Nephron (organoid): ENCODE measurements at regions not wholly inside any gene's neighbourhood (a gene's known extent, or its start where the extent isn't known, plus 50 kb on each side); places are given as distances from the start of the nearest gene placed in this dataset.

Experiments used
- H3K27ac Mint-ChIP-seq, 3 experiments: 2 replicates each; pipeline ENCODE4 v1.8.0; 2020; ENCODE audit warnings: mixed read lengths in 3 of 3, mild to moderate bottlenecking in 2 of 3, moderate library complexity in 1 of 3
- H3K27me3 Mint-ChIP-seq: 2 replicates; pipeline ENCODE4 v1.8.0; 2021; ENCODE audit warnings: low read depth, mild to moderate bottlenecking, moderate library complexity, mixed read lengths
- H3K36me3 Mint-ChIP-seq: 2 replicates; pipeline ENCODE4 v1.8.0; 2020; ENCODE audit warnings: low read depth, mixed read lengths
- H3K4me1 Mint-ChIP-seq: 2 replicates; pipeline ENCODE4 v1.8.0; 2020; ENCODE audit warnings: mixed read lengths
- H3K4me3 Mint-ChIP-seq, 3 experiments: 2 replicates each; pipeline ENCODE4 v1.8.0; 2020; ENCODE audit warnings: mild to moderate bottlenecking in 3 of 3, mixed read lengths in 3 of 3, moderate library complexity in 2 of 3
- H3K9me3 Mint-ChIP-seq: 2 replicates; pipeline ENCODE4 v1.8.0; 2020; ENCODE audit warnings: mixed read lengths
- TF ChIP-seq, protein P1 (sequence below), 3 experiments: fragments of 200-600 bp; sonication (generic); IDR thresholded peaks; one replicate each; pipeline ENCODE4 v1.5.0; 2021; ENCODE audit warnings: antibody characterized with exemption in 3 of 3; ENCODE audit not compliant: unreplicated experiment in 3 of 3

DNA sequence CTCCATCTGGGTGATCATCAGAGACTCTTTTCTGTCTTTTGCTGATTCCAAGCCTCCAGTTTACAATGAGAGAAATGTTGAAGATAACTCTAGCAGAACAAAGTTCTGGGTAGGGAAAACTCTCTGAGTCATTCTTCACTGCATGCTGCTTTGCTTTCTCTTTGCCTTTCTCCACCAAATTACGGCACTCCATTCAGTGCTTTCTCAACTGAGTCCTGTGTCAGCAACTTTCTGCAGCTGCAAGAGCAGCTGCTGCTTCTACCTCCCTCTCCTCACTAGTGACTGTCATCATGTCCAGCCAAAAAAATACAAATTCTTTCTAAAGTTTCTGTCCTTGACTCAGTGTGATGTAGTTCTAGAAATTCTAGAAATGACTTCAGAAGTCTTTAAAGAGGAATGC is 953.8 kb downstream of the IGSF11 start:
- Mint-ChIP-seq H3K36me3 (no peaks in the 10 kb centered on the region), H3K27me3 (no peaks in the 10 kb centered on the region), H3K27ac (no peak overlapping the region), H3K9me3 (no peaks in the 10 kb centered on the region), H3K4me1 (no peaks in the 10 kb centered on the region), H3K4me3 (no peak overlapping the region)
- TF ChIP-seq, protein P1, sequence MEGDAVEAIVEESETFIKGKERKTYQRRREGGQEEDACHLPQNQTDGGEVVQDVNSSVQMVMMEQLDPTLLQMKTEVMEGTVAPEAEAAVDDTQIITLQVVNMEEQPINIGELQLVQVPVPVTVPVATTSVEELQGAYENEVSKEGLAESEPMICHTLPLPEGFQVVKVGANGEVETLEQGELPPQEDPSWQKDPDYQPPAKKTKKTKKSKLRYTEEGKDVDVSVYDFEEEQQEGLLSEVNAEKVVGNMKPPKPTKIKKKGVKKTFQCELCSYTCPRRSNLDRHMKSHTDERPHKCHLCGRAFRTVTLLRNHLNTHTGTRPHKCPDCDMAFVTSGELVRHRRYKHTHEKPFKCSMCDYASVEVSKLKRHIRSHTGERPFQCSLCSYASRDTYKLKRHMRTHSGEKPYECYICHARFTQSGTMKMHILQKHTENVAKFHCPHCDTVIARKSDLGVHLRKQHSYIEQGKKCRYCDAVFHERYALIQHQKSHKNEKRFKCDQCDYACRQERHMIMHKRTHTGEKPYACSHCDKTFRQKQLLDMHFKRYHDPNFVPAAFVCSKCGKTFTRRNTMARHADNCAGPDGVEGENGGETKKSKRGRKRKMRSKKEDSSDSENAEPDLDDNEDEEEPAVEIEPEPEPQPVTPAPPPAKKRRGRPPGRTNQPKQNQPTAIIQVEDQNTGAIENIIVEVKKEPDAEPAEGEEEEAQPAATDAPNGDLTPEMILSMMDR (IDR thresholded peaks at IDR 0.05; ENCODE audit: unreplicated experiment in 3 of 3): no peak

DNA sequence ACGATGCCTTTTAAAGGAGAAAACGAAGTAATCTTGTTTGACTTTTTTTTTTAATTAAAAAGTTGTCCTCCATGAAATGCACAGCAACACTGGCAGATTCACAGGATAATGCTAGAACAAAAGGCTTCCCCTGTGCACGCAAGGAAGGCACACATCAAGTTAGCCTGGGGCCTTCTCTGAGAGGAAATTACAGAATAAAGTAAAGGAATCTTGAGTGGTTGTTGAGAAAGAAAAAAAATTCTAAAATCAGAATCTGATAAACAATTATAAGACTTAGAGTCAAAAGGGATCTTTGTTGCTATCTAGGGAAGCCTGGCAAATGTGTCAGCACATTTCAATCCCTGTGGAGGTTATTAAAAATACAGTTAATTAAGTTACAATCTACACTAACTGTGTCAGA is 946.0 kb downstream of the IGSF11 start:
- Mint-ChIP-seq H3K27ac (no peak overlapping the region), H3K27me3 (no peaks in the 10 kb centered on the region), H3K4me3 (no peak overlapping the region), H3K36me3 (peaks cover 5% of the 10 kb centered on the region), H3K9me3 (peaks cover 14% of the 10 kb centered on the region), H3K4me1 (no peaks in the 10 kb centered on the region)
- TF ChIP-seq, protein P1 (IDR thresholded peaks at IDR 0.05; ENCODE audit: unreplicated experiment in 3 of 3): no peak

DNA sequence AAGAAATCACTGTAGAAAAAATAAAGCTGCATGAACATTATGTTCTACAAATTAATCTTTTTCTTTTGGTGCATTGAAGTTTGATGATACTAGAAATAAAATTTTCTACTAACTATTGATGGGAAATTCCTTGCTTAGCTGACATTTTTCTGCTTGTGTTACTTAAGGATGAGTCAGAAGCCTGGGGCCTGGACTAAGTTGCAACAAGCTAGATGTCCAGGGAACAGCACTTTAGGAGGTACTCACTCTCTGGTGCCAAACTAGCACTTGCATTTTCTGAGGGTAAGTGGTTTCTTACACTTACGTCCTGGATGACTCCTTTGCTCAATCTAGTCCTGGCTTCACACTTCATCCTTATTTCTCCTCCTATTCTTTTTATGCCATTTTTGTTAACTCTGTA is 945.1 kb downstream of the IGSF11 start:
- H3K36me3 Mint-ChIP-seq: peaks cover 5% of the 10 kb centered on the region
- H3K4me1 Mint-ChIP-seq: no peaks in the 10 kb centered on the region

DNA sequence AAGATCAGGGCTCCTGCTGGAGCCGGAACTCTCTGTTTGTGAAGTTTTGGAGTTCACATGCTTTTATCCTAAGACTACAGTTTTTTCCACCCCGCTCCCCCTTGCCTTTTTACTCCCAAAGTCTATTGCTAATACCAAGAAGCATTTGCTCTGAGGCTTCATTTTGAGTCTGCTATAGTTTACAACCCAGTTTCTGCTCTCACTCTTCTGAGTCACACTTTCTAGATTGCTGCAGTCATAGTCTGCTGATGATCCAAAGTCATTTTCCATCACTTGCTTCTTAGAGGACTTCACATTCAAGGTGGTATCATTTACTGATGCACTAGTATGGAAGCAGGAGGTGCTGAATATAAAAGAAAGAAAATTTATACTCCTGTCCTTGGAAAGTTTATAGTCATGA is 937.4 kb downstream of the IGSF11 start:
- TF ChIP-seq, protein P1 (IDR thresholded peaks at IDR 0.05; ENCODE audit: unreplicated experiment in 3 of 3): no peak
- Mint-ChIP-seq H3K27ac (no peak overlapping the region), H3K4me1 (no peaks in the 10 kb centered on the region), H3K27me3 (no peaks in the 10 kb centered on the region), H3K36me3 (peaks cover 4% of the 10 kb centered on the region), H3K4me3 (no peak overlapping the region), H3K9me3 (peaks cover 17% of the 10 kb centered on the region)

More for the DNA sequence above, 945.1 kb downstream of the IGSF11 start:
- no peak overlapping the region for H3K4me3 Mint-ChIP-seq
- H3K9me3 Mint-ChIP-seq: peaks cover 20% of the 10 kb centered on the region
- H3K27ac Mint-ChIP-seq: no peak overlapping the region
- TF ChIP-seq, protein P1 (IDR thresholded peaks at IDR 0.05; ENCODE audit: unreplicated experiment in 3 of 3): no peak
- H3K27me3 Mint-ChIP-seq: no peaks in the 10 kb centered on the region

DNA sequence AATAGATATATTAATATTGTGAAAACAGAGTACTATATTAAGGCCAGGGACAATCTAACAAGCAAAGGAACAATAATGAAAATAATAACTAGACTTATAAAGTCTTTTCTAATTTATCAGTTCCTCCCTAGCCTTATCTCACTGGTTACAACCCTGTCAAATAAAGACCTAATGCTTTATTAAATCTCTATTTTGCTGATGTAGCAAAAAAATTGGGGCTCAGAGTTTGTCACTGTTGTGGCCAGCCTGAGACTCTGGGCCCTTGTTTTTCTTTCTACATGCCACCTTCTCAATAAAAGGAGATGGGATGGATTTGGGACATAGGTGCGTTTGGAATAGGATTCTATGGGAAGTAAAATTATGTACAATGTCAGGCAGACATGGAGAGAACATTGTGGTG is 937.0 kb downstream of the IGSF11 start:
- no peak overlapping the region for H3K27ac Mint-ChIP-seq
- no peaks in the 10 kb centered on the region for H3K27me3 Mint-ChIP-seq
- H3K4me3 Mint-ChIP-seq: no peak overlapping the region
- peaks cover 13% of the 10 kb centered on the region for H3K9me3 Mint-ChIP-seq
- H3K36me3 Mint-ChIP-seq: no peaks in the 10 kb centered on the region
- TF ChIP-seq, protein P1 (IDR thresholded peaks at IDR 0.05; ENCODE audit: unreplicated experiment in 3 of 3): no peak
- H3K4me1 Mint-ChIP-seq: no peaks in the 10 kb centered on the region

DNA sequence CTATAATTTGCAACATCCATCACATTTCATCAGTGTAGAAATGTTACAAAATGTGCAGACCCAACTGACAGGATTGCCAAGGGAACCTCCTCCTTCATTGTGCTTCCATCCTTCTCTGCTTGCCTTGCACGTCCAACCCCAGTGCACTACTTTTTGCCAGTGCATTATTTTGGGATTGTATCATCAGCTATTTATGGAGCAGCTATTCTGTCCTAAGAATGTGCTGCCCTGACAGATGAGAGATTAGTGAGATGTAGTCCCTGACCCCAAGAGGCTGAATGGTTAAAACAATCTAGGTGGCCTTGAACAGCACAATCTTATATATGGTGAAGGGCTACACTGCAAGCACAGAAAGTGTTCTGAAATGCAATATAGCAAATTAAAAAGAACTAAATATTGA is 935.8 kb downstream of the IGSF11 start:
- Mint-ChIP-seq H3K9me3 (peaks cover 5% of the 10 kb centered on the region), H3K27me3 (no peaks in the 10 kb centered on the region), H3K36me3 (no peaks in the 10 kb centered on the region), H3K27ac (no peak overlapping the region), H3K4me3 (no peak overlapping the region), H3K4me1 (no peaks in the 10 kb centered on the region)
- TF ChIP-seq, protein P1 (IDR thresholded peaks at IDR 0.05; ENCODE audit: unreplicated experiment in 3 of 3): no peak
